MCF 10A (cell line): ENCODE measurements at regions not wholly inside any gene's neighbourhood (a gene's known extent, or its start where the extent isn't known, plus 50 kb on each side); places are given as distances from the start of the nearest gene placed in this dataset.
"Not testable (repeated sequence)": the region's sequence is repeated elsewhere in the genome, so short reads cannot be mapped to it uniquely, and the experiment has no call there.

Experiments used
- BruUV-seq: library from RNA; stranded (reverse); fragments of 400-500 nt; replicated peaks from 2 replicates; lab custom pipeline; 2021; lab: Mats Ljungman, UMichigan
- CTCF ChIA-PET: fragments of 300-600 bp; sonication (Branson Sonifier 250); formaldehyde crosslinking; extraction: SDS; loops from one replicate; lab custom pipeline; 2021; ENCODE audit warnings: antibody characterized with exemption, inconsistent platforms; lab: Yijun Ruan, JAX
- POLR2A ChIA-PET: fragments of 300-600, 350-650 bp; sonication (Branson Sonifier 250); formaldehyde crosslinking; extraction: SDS; loops from one replicate; lab custom pipeline; 2020; ENCODE audit warnings: antibody characterized with exemption, inconsistent platforms; lab: Yijun Ruan, JAX
- DNase-seq: peaks from one replicate; pipeline ENCODE4 v3.0.0-alpha.2; 2018; ENCODE audit not compliant: unreplicated experiment
- H3K27ac Mint-ChIP-seq: one replicate; pipeline ENCODE4 v1.8.0; 2022; ENCODE audit warnings: mild to moderate bottlenecking, low read depth, mixed read lengths; ENCODE audit not compliant: unreplicated experiment
- H3K27me3 Mint-ChIP-seq: one replicate; pipeline ENCODE4 v1.8.0; 2022; ENCODE audit warnings: mixed read lengths; ENCODE audit not compliant: insufficient read depth, unreplicated experiment
- H3K36me3 Mint-ChIP-seq: one replicate; pipeline ENCODE4 v1.8.0; 2022; ENCODE audit warnings: mild to moderate bottlenecking, moderate library complexity, mixed read lengths; ENCODE audit not compliant: insufficient read depth, unreplicated experiment
- H3K4me1 Mint-ChIP-seq: one replicate; pipeline ENCODE4 v1.8.0; 2022; ENCODE audit warnings: mixed read lengths; ENCODE audit not compliant: insufficient read depth, unreplicated experiment
- H3K4me3 Mint-ChIP-seq: one replicate; pipeline ENCODE4 v1.8.0; 2022; ENCODE audit warnings: mild to moderate bottlenecking, moderate library complexity, mixed read lengths; ENCODE audit not compliant: unreplicated experiment
- H3K9me3 Mint-ChIP-seq: one replicate; pipeline ENCODE4 v1.8.0; 2022; ENCODE audit warnings: mixed read lengths; ENCODE audit not compliant: unreplicated experiment
- intact Hi-C: fragments of 100-400 bp; cut with micrococcal nuclease; formaldehyde crosslinking; loops from 2 replicates; pipeline ENCODE4 v1.14.1; 2022

DNA sequence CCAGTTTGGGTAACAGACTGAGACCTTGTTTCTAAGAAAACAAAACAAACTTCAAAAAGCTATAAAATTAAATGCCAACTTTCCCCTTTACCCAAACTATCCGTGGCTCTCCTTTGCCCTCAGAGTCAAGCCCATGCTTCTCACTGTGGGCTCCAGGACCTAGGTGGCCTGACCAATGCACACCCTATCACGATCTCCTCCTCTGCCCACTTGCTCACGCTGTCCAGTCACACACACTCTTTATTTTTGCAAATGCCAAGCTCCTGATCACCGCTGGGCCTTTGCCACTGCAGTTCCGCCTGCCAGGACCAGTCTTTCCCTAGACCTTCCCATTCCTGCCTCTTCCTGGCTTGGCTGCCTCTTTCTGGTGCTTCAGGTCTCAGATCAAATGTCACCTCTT, 177.1 kb upstream of the TPTE start:
- intact Hi-C loops, H3K27ac Mint-ChIP-seq, H3K4me3 Mint-ChIP-seq, H3K36me3 Mint-ChIP-seq, DNase-seq, POLR2A ChIA-PET, H3K4me1 Mint-ChIP-seq, H3K27me3 Mint-ChIP-seq, BruUV-seq, CTCF ChIA-PET: not testable (repeated sequence)
- peaks cover 42% of the 10 kb centered on the region for H3K9me3 Mint-ChIP-seq

GRCh38 chr21:10345178-10345612, 176.2 kb upstream of the TPTE start:
- POLR2A ChIA-PET, BruUV-seq, H3K27ac Mint-ChIP-seq, H3K27me3 Mint-ChIP-seq, CTCF ChIA-PET, H3K4me1 Mint-ChIP-seq, H3K4me3 Mint-ChIP-seq, H3K36me3 Mint-ChIP-seq, DNase-seq, intact Hi-C loops: not testable (repeated sequence)
- H3K9me3 Mint-ChIP-seq = peaks cover 33% of the 10 kb centered on the region

DNA sequence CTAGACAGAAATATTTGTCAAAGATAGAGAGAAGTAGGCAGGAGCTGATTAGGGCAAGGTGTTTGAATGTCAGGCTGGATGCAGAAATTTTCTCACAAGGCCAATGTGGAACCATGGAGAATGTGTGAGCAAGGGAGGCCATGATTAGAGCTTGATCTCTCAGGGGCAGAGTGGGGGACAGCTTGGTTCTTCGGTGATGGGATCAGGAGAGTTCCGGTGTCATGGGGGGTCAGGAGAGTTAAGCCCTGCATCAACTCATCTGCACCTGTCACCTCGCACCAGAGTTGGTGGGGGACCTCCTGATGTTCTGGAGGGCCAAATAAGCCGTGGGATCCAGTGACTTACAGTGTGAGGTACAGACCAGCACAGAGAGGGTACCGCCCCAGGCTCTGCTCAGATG, 175.1 kb upstream of the TPTE start:
- DNase-seq, H3K4me3 Mint-ChIP-seq, intact Hi-C loops, CTCF ChIA-PET, H3K36me3 Mint-ChIP-seq, BruUV-seq, H3K4me1 Mint-ChIP-seq, H3K27me3 Mint-ChIP-seq, POLR2A ChIA-PET, H3K27ac Mint-ChIP-seq: not testable (repeated sequence)
- H3K9me3 Mint-ChIP-seq = peaks cover 29% of the 10 kb centered on the region

DNA sequence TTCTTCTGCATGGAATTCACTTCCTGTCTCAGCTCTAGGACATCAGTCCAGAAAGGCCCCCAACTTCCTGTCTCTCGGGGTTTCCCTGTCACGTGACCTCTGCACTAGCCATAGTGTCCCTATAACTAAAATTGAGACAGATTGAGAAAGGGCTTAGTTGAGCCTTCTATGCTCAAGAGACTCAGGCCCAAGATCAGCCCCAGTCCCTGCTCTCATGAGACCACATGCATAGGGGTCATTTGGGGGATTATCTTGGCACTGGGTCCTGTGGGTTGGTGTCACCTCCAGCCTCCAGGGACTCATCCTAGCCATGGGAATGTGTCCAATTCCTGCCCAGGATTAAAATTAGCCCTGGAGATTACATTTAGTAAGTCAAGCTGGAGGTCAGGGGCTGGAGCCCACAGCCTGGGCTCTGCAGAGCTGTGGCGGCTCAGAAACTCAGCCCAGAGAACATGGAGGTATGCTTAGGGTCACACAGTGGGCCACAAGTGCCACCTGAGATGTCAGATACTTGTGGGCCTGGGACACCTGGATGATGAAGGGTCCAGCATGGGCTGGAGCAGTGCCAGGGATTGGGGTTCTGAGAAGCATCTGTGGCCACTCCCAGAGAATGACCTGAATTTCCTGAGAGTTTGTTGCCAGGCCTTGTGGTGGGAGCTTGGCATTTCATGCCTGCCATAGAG, 174.3 kb upstream of the TPTE start:
- H3K9me3 Mint-ChIP-seq = peaks cover 29% of the 10 kb centered on the region
- BruUV-seq, H3K4me3 Mint-ChIP-seq, POLR2A ChIA-PET, DNase-seq, H3K36me3 Mint-ChIP-seq, H3K27me3 Mint-ChIP-seq, intact Hi-C loops, H3K27ac Mint-ChIP-seq, CTCF ChIA-PET, H3K4me1 Mint-ChIP-seq: not testable (repeated sequence)

- CTCF ChIA-PET, H3K36me3 Mint-ChIP-seq, POLR2A ChIA-PET: not testable (repeated sequence)
Measured at GRCh38 chr21:10347675-10348074, 173.7 kb upstream of the TPTE start.

GRCh38 chr21:10348150-10348549, 173.2 kb upstream of the TPTE start:
- CTCF ChIA-PET, H3K4me1 Mint-ChIP-seq, H3K27ac Mint-ChIP-seq, H3K4me3 Mint-ChIP-seq, intact Hi-C loops, H3K27me3 Mint-ChIP-seq, DNase-seq, H3K36me3 Mint-ChIP-seq, BruUV-seq, POLR2A ChIA-PET: not testable (repeated sequence)
- H3K9me3 Mint-ChIP-seq = peaks cover 40% of the 10 kb centered on the region

More at GRCh38 chr21:10347675-10348074, 173.7 kb upstream of the TPTE start:
- H3K27me3 Mint-ChIP-seq, H3K27ac Mint-ChIP-seq, intact Hi-C loops, H3K4me1 Mint-ChIP-seq, DNase-seq, H3K4me3 Mint-ChIP-seq, BruUV-seq: not testable (repeated sequence)
- peaks cover 35% of the 10 kb centered on the region for H3K9me3 Mint-ChIP-seq

DNA sequence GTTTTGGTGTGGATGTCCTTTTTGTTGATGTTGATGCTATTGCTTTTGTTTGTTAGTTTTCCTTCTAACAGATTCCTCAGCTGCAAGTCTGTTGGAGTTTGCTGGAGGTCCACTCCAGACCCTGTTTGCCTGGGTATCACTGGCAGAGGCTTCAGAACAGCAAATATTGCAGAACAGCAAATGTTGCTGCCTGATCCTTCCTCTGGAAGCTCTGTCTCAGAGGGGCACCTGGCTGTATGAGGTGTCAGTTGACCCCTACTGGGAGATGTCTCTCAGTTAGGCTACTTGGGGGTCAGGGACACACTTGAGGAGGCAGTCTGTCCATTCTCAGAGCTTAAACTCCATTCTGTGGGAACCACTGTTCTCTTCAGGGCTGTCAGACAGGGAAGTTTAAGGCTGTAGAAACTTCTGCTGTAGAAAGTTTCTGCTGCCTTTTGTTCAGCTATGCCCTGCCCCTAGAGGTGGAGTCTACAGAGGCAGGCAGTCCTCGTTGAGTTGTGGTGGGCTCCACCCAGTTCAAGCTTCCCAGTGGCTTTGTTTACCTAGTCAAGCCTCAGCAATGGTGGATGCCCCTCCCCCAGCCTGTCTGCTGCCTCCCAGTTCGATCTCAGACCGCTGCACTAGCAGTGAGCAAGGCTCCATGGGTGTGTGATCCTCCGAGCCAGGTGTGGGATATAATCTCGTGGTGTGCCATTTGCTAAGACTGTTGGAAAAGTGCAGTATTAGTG, 166.4 kb upstream of the TPTE start:
- H3K4me1 Mint-ChIP-seq, intact Hi-C loops, DNase-seq, CTCF ChIA-PET, BruUV-seq, H3K36me3 Mint-ChIP-seq, H3K27ac Mint-ChIP-seq, POLR2A ChIA-PET, H3K4me3 Mint-ChIP-seq, H3K27me3 Mint-ChIP-seq: not testable (repeated sequence)
- H3K9me3 Mint-ChIP-seq = peaks cover 53% of the 10 kb centered on the region

GRCh38 chr21:10359120-10359519, 162.3 kb upstream of the TPTE start:
- H3K36me3 Mint-ChIP-seq, POLR2A ChIA-PET, H3K27me3 Mint-ChIP-seq, H3K27ac Mint-ChIP-seq, CTCF ChIA-PET, intact Hi-C loops, BruUV-seq, H3K4me1 Mint-ChIP-seq, H3K4me3 Mint-ChIP-seq, DNase-seq: not testable (repeated sequence)
- H3K9me3 Mint-ChIP-seq = peaks cover 57% of the 10 kb centered on the region

- not testable (repeated sequence) for BruUV-seq
Measured at GRCh38 chr21:10359911-10360310, 161.5 kb upstream of the TPTE start.

More at GRCh38 chr21:10359911-10360310, 161.5 kb upstream of the TPTE start:
- POLR2A ChIA-PET = interaction anchor here (0.6 kb wide), 1 partner anchor 157 kb away, joined by 3 read pairs; no protein-coding TSS in a partner anchor
- H3K4me1 Mint-ChIP-seq, CTCF ChIA-PET, H3K27ac Mint-ChIP-seq, intact Hi-C loops, DNase-seq, H3K27me3 Mint-ChIP-seq, H3K4me3 Mint-ChIP-seq, H3K36me3 Mint-ChIP-seq: not testable (repeated sequence)
- H3K9me3 Mint-ChIP-seq = peaks cover 51% of the 10 kb centered on the region
